Mucosa of rectum (tissue), 2 donors: ENCODE measurements at regions not wholly inside any gene's neighbourhood (a gene's known extent, or its start where the extent isn't known, plus 50 kb on each side); places are given as distances from the start of the nearest gene placed in this dataset.

Experiments
- H3K27ac ChIP-seq, 2 donors: one replicate each; pipeline ENCODE4 v1.7.0; 2013; ENCODE audit warnings: inconsistent platforms in 2 of 2, low read depth in 2 of 2, low read length in 2 of 2
- H3K27me3 ChIP-seq, 2 donors: one replicate each; pipeline ENCODE4 v1.7.0; 2013; ENCODE audit warnings: low read length in 2 of 2; ENCODE audit not compliant: control insufficient read depth in 2 of 2, insufficient read depth in 2 of 2
- H3K36me3 ChIP-seq, 2 donors: one replicate each; pipeline ENCODE4 v1.7.0; 2013; ENCODE audit warnings: low read length in 2 of 2; ENCODE audit not compliant: control insufficient read depth in 2 of 2, insufficient read depth in 2 of 2
- H3K4me1 ChIP-seq, 2 donors: one replicate each; pipeline ENCODE4 v1.7.0; 2013; ENCODE audit warnings: low read length in 2 of 2, mild to moderate bottlenecking in 1 of 2; ENCODE audit not compliant: control insufficient read depth in 2 of 2, insufficient read depth in 2 of 2
- H3K4me3 ChIP-seq, 2 donors: one replicate each; pipeline ENCODE4 v1.7.0; 2013; ENCODE audit warnings: low read length in 2 of 2
- H3K9ac ChIP-seq, 2 donors: one replicate each; pipeline ENCODE4 v1.7.0; 2013; ENCODE audit warnings: low read length in 2 of 2, low read depth in 1 of 2, mild to moderate bottlenecking in 1 of 2
- H3K9me3 ChIP-seq, 2 donors: one replicate each; pipeline ENCODE4 v1.7.0; 2013; ENCODE audit warnings: low read length in 2 of 2; ENCODE audit not compliant: control insufficient read depth in 2 of 2
- donor health status: healthy.
- donor health status: Normal muscosa, but diverticular disease.

GRCh38 chr4:177718514-177718913 is 276.3 kb upstream of the AGA start:
- Histone ChIP-seq H3K27me3 (no peaks in the 10 kb centered on the region), H3K4me1 (no peaks in the 10 kb centered on the region), H3K9ac (no peak overlapping the region), H3K36me3 (no peaks in the 10 kb centered on the region), H3K9me3 (no peaks in the 10 kb centered on the region), H3K4me3 (no peak overlapping the region), H3K27ac (no peak overlapping the region)

DNA sequence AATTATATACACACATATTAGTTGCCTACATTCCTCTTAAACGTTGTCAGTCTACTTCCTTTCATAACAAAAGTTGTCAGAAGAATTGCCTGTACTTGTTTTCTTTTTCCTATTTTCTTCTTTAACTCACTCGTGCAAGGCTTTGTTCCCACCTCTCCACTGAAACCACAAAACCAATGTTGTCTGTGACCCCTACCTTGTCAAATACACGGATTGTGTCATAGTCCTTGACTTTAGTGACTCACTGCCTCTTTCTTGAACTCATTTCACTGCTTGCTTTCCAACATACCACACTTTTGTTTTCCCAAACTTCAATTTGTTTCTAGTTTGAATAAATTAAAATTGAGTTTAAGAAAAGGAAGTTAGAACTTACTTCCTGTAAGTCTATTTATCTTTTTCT is 283.9 kb upstream of the AGA start:
- Histone ChIP-seq H3K9ac (no peak overlapping the region), H3K9me3 (no peaks in the 10 kb centered on the region), H3K27ac (no peak overlapping the region), H3K27me3 (no peaks in the 10 kb centered on the region), H3K4me3 (no peak overlapping the region), H3K4me1 (no peaks in the 10 kb centered on the region), H3K36me3 (no peaks in the 10 kb centered on the region)

DNA sequence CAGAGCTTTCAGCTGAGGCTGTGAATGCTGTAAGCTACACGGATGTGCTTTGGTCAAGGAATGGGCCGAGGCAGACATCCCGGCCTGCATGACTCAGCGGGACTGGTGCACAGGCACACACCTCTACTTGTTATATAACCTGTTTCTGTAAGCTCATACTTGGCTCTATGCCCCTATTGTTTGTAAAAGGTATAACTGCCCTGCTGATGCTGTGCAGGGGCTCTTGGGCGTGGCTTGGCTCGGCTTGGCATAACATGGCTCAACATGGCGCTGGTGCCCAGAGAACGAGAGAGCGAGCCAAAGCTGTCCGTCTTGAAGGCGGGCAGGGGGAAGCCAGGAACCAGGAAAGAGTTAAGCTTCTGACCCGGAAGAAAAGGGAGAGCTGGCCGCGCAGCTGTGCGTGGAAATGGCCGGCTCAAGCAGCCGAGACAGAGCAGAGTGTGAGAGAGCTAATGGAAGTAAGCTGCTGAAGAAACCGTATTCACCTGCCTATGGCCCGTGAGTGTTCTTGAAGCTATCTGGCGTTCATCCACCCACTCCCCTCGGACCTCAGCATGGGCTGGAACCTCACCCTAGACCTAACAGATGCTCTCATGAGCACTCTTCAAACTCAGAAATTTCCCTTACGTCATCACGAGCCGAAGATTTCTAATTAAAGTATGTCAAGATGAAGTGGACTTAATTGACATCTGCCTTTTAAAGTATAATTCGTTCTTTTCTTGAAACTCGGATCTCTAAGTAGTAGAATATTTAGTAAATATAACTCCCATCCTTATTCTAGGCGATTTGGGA is 286.3 kb upstream of the AGA start:
- no peaks in the 10 kb centered on the region for H3K27me3 ChIP-seq
- no peak overlapping the region for H3K9ac ChIP-seq
- no peaks in the 10 kb centered on the region for H3K36me3 ChIP-seq
- H3K9me3 ChIP-seq: no peaks in the 10 kb centered on the region
- no peaks in the 10 kb centered on the region for H3K4me1 ChIP-seq
- H3K4me3 ChIP-seq: no peak overlapping the region
- H3K27ac ChIP-seq: no peak overlapping the region

- Histone ChIP-seq H3K4me3 (no peak overlapping the region), H3K9ac (no peak overlapping the region), H3K27ac (no peak overlapping the region), H3K27me3 (no peaks in the 10 kb centered on the region), H3K36me3 (no peaks in the 10 kb centered on the region), H3K4me1 (no peaks in the 10 kb centered on the region), H3K9me3 (no peaks in the 10 kb centered on the region)
Observed at GRCh38 chr4:177729681-177730080, 287.4 kb upstream of the AGA start.

- no peaks in the 10 kb centered on the region for H3K9me3 ChIP-seq
- no peak overlapping the region for H3K27ac ChIP-seq
- H3K4me1 ChIP-seq: no peaks in the 10 kb centered on the region
- no peak overlapping the region for H3K9ac ChIP-seq
- H3K27me3 ChIP-seq: no peaks in the 10 kb centered on the region
- H3K36me3 ChIP-seq: no peaks in the 10 kb centered on the region
- H3K4me3 ChIP-seq: no peak overlapping the region
Observed at GRCh38 chr4:177737387-177737940, 295.2 kb upstream of the AGA start.

DNA sequence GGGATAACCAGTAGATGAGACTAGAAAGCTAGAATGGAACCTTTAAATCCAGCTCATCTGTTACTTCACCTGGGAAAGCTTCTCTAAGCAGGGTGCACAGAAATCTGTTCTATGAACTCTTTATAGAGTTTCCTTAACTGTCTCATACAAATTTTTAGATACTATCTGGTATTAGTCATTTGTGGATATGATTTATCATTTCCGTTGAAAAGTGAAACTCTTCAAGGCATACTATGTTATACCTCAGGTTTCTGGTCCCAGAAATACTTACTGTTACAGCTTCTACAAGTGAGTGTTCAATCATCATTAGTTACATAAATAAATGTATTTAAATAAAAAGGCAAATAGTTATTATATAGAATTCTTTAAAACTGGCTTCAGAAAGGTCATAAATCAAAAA is 298.3 kb upstream of the AGA start:
- H3K4me3 ChIP-seq: no peak overlapping the region
- no peaks in the 10 kb centered on the region for H3K4me1 ChIP-seq
- H3K27ac ChIP-seq: no peak overlapping the region
- H3K27me3 ChIP-seq: no peaks in the 10 kb centered on the region
- H3K36me3 ChIP-seq: no peaks in the 10 kb centered on the region
- no peak overlapping the region for H3K9ac ChIP-seq
- H3K9me3 ChIP-seq: no peaks in the 10 kb centered on the region

DNA sequence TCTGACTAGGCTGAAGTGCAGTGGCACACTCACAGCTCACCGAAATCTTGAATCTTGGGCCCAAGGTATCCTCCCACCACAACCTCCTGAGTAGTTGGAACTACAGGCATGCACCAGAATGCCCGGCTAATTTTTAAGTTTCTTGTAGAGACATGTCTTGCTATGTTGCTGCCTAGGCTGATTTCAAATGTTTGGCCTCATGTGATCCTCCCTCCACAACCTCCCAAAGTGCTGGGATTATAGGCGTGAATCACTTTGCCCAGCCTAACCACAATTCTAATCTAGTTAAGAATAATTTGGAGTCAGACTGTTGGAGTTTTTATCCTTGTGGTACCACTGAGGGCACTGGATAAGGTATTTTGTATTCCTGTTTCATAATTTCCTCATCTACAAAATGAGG is 317.5 kb upstream of the AGA start:
- no peak overlapping the region for H3K27ac ChIP-seq
- no peaks in the 10 kb centered on the region for H3K27me3 ChIP-seq
- no peaks in the 10 kb centered on the region for H3K9me3 ChIP-seq
- H3K9ac ChIP-seq: no peak overlapping the region
- no peaks in the 10 kb centered on the region for H3K4me1 ChIP-seq
- H3K4me3 ChIP-seq: no peak overlapping the region
- H3K36me3 ChIP-seq: no peaks in the 10 kb centered on the region

DNA sequence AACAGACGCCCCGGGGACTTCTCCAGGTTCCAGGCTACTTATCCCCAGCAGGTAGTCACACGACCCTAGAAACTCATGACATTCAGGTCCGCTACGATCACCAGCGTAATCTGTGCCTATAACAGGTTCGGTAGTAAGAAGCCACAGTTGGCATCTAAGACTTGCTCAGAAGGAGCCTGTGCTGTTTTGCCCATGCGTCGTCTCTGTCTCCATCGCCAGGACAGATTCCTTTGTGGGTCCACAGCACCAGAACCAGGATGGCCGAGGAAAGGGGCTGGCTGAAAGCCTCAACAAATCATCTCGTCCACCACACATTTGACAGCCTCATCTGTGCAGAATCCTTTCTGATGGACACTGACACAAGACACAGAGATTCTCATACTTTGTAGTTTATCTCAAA is 319.5 kb upstream of the AGA start:
- Histone ChIP-seq H3K9me3 (no peaks in the 10 kb centered on the region), H3K36me3 (no peaks in the 10 kb centered on the region), H3K27ac (no peak overlapping the region), H3K4me3 (no peak overlapping the region), H3K4me1 (no peaks in the 10 kb centered on the region), H3K27me3 (no peaks in the 10 kb centered on the region), H3K9ac (no peak overlapping the region)

DNA sequence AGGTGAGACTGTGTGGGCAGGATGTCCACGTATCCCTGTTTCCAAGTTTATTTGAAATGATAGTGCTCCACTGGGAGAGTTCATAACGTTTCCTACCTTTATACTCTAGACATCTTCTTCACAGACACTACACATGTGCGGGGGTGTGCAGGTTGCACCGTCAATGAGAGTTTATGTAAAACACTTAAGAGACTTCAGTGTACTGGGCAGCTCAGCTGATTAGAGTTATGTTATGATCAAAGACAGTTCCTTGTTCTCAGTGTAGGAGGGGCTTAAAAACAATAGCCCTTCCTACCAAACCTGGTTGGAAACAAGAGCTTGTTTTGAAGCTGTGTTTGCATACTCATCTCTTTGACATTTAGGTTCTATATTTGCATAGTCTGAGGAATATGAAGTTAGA is 326.9 kb upstream of the AGA start:
- no peaks in the 10 kb centered on the region for H3K4me1 ChIP-seq
- no peaks in the 10 kb centered on the region for H3K9me3 ChIP-seq
- no peaks in the 10 kb centered on the region for H3K36me3 ChIP-seq
- H3K27ac ChIP-seq: no peak overlapping the region
- H3K9ac ChIP-seq: no peak overlapping the region
- no peaks in the 10 kb centered on the region for H3K27me3 ChIP-seq
- H3K4me3 ChIP-seq: no peak overlapping the region

DNA sequence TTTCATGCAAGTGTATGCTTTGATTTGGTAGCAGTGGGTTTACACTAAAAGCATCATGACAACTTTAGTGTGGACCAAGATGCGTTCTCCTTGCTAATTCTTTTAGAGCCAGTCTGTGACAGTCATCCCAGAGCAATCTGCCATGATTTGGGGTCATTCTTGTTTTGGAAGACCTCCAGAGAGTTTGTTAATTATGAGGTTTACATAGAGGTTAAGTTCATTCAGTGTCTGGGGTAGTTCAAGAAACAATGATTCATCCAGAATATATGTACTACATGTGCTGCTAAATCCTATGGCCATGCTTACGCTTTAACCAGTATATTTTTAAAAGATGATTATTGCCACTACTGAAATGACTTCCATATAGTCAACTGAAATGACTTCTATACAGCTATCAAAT is 328.5 kb upstream of the AGA start:
- Histone ChIP-seq H3K4me3 (no peak overlapping the region), H3K27me3 (no peaks in the 10 kb centered on the region), H3K9ac (no peak overlapping the region), H3K27ac (no peak overlapping the region), H3K36me3 (no peaks in the 10 kb centered on the region), H3K4me1 (no peaks in the 10 kb centered on the region), H3K9me3 (no peaks in the 10 kb centered on the region)
